NCI-H510A (cell line): ENCODE measurements at regions not wholly inside any gene's neighbourhood (a gene's known extent, or its start where the extent isn't known, plus 50 kb on each side); places are given as distances from the start of the nearest gene placed in this dataset.
"Not testable (repeated sequence)": the region's sequence is repeated elsewhere in the genome, so short reads cannot be mapped to it uniquely, and the experiment has no call there.

ENCODE experiments used
- DNase-seq: peaks from one replicate; lab custom pipeline; 2025; lab: John Stamatoyannopoulos, UW

DNA sequence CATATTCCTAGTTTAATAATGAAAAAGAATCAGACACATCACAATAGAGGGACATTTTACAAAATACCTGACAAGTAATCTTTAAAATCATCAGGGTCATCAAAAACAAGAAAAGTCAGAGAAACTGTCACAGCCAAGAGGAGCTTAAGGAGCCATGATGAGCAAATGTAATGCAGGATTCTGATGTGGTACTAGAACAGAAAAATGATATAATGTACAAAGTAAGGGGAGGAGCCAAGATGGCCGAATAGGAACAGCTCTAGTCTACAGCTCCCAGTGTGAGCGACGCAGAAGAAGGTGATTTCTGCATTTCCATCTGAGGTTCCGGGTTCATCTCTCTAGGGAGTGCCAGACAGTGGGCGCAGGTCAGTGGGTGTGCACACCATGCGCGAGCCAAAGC lies 198.0 kb upstream of the FAT3 start:
- no peak for DNase-seq

DNA sequence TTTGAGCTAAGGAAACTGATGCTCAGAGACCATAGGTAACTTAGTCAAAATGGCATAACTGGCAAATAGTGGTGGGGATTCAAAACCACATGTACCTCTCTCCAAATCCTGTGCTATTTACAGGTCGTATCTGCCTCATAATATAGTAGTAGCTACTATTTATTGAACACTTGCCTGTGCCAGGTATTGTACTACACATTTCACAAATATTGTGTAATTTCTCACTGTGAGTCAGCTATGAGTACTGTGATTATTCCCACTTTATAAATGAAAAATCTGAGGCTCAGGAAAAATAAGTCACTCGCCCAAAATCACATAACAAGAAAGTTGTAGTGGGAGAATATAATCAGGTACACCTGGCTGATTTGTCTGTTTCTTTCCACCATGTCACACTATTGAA lies 199.8 kb upstream of the FAT3 start:
- DNase-seq: no peak

DNA sequence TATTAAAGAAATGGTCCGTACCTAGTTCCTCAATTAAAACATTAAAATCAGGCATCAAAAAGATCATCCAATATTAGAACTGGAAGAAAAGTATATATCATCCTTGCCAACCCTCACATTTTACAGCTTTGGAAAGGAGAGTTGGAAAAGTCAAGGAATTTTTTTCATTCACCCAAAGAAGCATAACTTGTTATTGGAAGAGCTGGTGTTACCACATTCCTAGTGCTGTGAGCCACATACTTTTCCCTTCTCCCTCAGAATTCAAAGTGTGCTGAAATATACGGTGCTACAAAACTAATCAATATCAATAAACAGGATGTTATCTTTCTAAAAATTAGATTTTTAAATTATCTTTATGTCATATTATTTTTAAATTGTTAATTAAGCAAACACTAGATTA lies 202.1 kb upstream of the FAT3 start:
- DNase-seq: no peak

DNA sequence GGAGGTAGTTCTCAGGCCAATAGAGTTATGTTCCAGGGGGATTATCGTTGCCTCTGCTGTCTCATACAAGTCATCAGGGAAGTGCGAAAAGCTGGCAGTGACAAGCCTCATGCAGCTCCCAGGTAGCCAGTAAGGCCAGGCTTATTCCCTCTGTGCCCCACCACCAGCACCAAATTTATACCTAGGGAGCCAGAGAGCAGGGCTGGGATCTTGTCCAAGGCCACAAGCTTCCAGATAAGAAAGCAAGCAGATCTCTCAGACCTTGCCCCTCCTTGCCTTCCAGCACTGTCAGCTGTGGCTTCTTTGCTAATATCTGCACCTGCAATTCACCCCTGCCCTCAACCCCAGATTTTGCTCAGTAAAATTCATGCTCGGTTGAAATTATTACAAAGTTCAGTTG lies 206.3 kb upstream of the FAT3 start:
- DNase-seq: no peak

DNA sequence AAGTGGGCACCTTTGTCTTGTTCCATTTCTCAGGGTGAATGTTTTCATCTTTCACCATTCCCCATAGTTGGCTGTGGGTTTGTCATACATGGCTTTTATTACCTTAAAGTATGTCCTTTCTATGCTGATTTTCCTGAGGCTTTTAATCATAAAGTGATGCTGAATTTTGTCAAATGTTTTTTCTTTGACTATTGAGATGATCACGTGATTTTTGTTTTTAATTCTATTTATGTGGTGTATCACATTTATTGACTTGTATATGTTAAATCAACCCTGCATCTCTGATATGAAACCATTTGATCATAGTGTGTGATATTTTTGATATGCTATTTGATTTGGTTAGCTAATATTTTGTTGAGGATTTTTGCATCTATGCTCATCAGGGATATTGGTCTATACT lies 216.4 kb upstream of the FAT3 start:
- no peak for DNase-seq

DNA sequence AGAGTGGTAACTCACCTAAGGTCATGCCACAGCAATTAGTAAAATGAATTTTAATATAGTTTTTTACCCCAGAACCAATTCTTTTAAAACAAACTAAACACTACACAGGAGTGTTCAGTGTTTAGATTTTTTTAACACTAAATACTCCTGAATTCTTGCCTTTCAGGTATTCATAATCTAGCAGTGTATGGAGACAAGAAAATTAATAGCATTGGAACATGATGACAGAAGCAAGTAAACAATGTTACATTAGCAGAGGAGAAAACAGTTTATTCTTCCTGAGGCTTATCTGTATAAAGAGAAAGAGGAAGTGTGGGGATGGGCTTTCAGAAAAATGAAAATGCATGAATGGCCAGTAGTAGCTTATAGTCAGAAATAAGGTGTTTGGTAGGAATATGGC lies 222.1 kb upstream of the FAT3 start:
- no peak for DNase-seq

DNA sequence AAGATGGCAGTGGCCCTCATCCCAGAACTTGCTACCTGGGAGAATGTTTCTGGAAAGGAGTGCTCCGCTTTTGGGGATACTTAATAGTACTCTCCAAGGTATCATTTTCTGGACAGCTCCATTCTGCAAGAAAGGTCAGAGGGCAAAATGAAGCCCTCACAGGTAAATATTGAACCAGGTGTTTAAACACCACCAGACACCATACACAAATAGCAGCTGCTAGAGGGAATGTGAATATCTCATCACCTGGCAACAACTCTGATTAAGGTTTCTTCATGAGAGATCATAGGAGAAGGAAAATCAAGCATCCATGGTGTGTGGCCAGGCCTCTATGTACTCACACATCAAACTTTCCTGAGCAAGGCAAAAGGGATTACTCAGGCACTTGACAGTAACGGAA lies 226.1 kb upstream of the FAT3 start:
- DNase-seq: peak; percentile 67

DNA sequence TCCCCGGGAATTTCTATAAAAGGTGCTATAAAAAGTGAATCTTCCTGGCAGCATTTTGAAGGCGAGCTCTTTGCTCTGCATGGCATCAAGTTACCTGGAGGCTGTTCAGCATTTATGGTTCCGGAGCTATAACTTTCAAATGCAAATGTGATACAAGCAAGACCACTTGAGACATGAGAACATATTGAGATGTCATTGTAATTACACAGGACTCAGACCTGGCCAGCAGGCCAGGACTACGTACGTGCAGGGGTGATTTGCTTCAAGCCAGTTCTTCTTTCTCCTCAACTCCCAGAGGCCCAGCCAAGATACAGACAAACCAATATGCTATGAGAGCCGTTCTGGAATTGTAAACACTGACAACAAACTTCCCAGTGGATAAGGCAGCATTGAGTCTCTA lies 227.4 kb upstream of the FAT3 start:
- peak; percentile 61 for DNase-seq

DNA sequence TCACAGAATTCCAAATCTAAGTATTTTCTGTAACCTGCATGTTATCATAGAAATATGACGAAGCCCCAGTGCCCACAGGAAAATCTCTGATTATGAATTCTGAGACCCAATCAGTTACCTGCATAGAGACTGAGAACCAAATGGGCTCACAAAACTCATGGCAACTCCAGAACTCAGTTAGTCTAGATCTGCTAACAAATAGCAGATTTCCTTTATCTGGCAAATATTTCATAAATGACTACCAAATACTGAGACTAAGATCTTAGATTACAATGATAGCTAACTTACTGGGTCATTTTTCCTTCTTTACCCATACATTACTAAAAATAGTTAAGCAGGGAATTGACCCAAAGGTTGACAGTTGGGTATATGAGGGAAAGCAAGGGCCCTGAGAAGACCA lies 228.1 kb upstream of the FAT3 start:
- no peak for DNase-seq

DNA sequence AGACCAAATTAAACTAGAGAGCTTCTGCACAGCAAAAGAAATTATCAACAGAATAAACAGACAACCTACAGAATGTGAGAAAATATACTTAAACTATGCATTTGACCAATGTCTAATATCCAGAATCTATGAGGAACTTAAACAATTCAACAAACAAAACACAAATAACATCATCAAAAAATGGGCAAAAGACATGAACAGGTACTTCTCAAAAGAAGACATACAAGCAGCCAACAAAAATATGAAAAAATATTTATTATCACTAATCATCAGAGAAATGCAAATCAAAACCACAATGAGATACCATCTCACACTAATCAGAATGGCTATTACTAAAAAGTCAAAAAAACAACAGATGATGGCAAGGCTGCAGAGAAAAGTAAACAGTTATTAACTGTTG lies 236.2 kb upstream of the FAT3 start:
- DNase-seq: not testable (repeated sequence)

DNA sequence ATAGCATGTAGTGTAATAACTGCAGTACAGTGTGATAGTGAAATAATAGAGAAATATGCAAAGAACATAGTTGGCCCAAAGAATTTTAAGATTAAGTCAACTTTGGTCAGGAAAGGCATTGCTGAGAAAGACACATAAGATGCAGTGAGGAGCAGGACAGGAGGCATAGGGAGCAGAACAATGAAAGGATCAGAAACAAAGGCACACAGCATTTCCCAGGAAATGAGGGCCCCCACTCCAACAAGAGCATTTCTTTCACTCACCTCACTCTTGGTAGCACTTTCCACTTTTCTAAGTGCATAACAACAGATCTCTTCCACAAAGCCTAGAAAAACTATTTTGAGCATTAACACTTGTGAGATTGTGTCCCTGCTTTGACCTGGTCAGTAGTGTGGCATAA lies 238.4 kb upstream of the FAT3 start:
- DNase-seq: no peak

DNA sequence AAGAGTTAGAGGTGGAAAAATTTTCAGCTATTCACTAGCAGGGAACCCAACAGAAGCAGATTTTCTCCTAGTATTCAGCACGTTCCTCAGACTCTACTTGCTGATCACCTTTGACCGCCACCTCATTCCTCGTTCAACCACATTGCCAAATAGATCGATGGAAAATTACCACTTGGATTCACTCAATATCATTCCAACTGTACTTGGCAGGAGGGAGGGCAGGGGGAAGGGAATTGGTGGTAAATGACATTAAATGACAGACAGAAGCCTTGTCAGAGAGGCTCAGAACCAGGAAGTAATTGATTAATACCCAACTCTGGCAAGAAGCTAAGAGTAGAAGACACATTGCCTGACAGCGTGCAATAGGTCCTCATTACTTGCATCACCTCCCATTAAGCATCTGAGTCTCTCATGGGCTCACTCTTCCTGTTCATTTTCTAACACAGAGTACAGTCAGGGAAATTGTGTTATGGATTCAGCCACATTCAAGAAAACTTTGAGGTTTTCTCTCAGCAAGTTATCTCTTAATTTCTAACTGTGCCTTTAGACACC lies 240.5 kb upstream of the FAT3 start:
- DNase-seq: no peak

DNA sequence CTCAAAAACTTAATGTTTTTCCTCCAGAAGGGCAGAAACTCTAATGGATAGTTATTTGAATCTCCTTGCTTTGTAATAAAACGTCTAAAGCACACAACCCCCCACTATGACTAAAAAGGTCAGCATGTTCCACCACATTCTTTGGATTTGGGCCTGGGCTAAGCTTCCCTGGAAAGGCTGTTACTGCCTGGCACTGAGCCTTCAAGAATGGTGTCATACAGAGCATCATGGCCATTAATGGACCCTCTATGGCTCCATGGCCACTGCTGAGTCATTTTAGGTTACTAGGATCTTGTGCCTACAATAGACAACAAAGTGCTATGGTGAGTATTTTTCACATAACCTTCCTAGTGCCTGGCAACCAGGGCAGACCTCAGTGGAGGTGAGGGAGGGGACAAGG lies 242.6 kb upstream of the FAT3 start:
- DNase-seq: no peak

DNA sequence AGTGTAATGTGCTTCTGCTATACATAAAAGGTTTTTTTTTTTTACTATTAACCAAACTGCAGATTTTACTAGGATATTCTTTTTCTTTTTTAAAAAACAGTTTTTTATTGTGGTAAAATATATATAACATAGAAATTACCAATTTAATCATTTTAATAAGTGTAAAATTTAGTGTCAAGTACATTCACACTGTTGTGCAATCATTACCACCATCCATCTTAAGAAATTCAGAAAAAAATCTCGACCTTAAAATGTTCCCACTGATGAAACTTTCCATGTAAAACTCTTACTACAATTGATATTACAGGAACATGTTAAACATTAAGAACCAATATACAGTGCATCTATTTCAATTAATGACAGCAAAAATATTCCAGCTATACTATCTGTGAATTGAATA lies 244.8 kb upstream of the FAT3 start:
- DNase-seq: no peak

DNA sequence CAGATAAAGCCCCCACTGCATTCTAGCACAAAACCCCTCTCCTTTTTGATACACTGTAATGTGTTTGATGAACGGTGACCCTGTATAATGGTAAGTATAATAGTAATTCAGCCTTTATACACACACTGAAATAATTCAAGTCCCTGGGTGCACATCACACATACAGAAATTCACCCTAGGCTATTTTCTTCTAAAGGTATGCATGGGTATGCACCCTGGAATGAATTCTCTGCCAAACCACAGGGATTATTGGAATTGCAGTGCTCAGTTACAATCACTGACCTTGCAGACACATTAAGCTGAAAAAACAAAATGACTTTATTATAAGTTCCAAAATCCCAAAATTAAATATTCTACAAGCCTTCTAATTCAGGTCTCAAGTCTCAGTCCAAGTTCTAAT lies 245.9 kb upstream of the FAT3 start:
- DNase-seq: no peak

DNA sequence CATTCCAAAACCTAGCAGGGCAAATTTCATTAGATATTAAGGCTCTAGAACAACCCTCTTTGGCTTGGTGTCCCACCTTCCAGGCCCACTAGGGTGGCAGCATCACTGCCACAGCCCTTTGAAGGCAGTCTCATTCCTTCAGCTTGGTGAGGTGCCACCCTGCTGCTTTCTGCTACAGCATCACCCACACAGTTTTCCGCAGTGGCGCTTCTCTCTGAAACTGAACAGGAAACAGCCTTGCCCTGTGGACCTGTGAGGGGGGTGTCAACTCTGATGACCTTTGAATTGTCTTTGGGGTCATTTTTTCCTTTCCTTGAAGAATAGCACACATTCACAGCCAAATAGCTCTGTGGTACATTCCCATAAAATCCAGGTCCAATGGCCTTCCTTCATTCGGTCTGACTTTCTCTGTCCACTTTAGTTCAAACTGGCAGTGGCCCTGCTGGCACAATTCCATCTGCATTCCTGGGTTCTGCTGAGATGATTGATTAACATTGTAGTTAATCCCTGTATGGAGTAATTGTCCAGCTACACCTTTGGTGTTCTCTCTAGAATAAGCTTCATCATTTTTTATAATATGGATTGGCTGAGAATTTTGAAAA lies 251.9 kb upstream of the FAT3 start:
- no peak for DNase-seq

DNA sequence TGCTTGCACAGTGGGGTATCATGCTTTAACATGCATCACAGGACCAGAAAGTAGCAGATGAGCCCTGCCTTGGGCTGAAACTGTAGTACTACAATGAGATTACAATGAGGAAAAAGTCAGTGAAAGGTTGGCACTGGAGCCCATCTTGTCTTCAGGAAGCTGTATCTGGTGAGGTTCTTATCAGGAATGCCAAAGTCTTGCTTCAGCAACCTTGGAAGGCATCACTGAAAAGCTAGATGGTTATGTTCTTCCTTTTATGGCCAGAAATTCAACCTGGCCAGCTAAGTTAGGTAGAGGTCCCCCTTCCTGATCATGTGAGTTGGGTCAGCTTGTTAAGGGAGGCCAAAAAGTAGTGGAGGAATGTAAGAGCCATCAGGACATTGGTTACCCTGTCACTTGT lies 254.0 kb upstream of the FAT3 start:
- no peak for DNase-seq

DNA sequence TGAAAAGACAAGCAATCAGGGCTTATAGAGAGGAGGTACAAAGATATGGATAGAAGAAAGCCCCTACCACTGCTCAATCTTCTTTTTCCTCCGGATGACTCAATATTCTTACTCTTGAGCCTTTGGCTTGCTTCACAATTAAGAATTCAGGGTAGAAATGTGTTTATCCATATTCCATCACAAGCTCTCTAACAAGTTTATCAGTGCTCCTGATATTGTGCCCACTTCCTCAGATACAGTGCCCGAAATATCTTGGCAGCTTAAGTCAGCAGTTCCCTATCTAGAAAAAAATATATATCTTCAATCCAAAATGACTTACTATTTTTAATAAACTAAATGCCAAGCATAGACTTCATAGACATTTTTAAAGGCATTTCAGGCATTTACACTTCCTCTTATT lies 255.1 kb upstream of the FAT3 start:
- DNase-seq: no peak

DNA sequence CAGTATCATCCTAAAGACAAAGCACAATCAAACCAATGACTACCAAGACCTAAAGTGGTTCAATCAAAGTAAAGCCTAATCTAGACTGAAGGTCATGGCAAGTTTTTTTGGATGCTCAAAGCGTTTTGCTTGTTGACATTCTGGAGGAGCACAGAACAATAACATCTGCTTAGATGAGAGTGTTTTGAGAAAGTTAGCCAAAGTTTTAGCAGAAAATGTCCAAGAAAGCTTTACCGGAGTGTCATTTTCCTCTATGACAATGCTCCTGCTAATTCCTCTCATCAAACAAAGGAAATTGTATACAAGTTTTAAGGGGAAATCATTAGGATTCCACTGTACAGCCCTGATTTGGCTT lies 256.9 kb upstream of the FAT3 start:
- DNase-seq: no peak

DNA sequence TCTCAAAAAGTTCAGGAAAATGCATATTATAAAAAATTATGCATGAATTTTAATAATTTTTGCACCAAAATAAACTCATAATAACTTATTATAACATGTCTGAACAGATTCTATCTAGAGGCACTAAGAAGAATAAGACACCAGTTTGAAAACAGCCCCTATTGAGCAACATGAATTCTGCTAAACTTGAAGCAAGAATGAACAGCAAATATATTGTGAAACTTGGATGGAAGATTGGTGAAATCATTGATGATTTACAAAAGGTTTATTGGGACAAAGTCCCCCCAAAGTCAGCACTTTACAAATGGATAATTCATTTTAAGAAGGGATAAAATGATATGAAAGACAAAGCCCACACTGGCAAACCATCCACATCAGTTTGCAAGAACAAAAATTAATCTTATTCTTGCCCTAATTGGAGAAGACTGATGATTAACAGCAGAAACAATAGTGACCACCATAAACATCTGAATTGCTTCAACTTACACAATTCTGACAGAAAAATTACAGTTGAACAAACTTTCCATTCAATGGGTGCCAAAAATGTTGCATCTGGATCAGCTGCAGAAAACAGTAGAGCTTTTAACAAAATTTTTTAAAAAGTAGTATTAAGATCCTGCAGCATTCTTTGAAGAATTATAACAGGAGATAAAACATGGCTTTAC lies 257.5 kb upstream of the FAT3 start:
- DNase-seq: no peak

DNA sequence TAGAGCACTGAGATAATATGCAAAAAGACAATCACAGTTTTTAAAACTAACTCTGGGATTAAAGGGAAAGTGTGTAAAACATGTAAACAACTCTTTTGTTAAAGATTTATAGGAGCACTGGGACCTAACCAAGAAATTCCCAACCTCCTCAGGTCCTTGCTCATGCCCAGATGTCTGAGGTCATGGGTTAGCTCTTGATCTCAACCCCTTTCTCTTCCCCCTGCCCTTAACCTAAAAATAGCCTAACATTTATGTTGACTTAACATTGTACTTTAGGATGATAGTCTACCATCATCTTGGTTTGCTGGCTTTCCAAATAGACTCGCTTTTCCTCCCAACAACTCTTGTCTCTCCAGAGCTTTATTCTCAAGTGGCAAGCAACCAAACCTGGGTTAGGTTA lies 258.2 kb upstream of the FAT3 start:
- peak; percentile 19 for DNase-seq

DNA sequence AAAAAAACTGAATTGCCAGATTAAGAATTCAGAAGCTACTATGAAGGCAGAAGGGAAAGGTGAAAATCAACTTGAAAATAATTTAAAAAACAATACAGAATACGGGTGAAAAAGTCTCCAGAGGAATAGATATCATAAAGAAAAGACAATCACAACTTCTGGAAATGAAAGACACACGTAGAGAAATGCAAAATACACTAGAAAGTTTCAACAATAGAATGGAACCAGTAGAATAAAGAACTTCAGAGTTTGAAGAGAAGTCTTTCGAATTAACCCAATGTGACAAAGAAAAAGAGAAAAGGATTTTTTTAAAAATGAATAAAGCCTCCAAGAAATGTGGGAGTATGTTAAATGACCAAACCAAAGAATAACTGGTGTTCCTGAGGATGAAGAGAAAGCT lies 263.8 kb upstream of the FAT3 start:
- no peak for DNase-seq

DNA sequence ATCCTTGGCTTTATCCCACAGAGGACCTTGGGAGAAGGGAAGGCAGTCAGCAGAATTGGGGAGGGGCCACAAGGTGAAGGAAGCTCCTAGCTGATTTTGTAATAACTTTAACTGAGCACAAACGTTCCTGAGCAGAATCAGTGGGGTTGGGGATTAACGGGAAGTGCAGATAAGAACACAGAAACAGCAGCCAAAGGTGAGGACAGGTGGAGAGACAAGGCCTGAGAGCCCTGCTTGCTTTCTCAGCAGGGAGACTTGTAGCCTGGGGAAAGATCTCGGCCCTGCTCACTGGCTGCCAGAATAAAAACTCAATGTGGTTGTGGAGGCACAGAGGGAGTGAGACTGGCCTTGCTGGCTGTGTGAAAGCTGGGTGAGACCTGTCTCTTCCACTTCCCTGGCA lies 265.2 kb upstream of the FAT3 start:
- DNase-seq: no peak

DNA sequence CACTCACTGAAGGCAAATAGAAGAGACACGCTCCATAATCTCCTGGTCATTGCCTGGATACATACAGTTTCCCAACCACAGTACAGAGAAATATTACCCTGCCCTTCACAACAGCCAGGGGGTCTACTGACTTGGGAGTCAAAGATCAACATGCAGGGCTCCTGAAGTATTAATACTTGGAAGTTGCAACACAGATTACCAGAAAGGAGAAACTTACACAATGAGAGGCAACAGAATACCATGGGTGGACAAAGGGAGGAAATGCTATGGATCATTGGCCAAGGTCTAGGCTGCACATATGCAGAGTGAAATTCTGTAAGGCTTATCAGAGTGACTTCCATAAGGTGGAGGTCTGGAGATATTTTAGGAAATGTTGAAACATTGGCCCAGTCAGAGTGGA lies 267.9 kb upstream of the FAT3 start:
- no peak for DNase-seq
